CD4-positive, alpha-beta T cell treated with Interleukin-4 for 4 hours (primary cell): ENCODE measurements at regions not wholly inside any gene's neighbourhood (a gene's known extent, or its start where the extent isn't known, plus 50 kb on each side); places are given as distances from the start of the nearest gene placed in this dataset.

Experiments used
- DNase-seq: peaks from one replicate; pipeline ENCODE4 v3.0.0-alpha.2; 2020

DNA sequence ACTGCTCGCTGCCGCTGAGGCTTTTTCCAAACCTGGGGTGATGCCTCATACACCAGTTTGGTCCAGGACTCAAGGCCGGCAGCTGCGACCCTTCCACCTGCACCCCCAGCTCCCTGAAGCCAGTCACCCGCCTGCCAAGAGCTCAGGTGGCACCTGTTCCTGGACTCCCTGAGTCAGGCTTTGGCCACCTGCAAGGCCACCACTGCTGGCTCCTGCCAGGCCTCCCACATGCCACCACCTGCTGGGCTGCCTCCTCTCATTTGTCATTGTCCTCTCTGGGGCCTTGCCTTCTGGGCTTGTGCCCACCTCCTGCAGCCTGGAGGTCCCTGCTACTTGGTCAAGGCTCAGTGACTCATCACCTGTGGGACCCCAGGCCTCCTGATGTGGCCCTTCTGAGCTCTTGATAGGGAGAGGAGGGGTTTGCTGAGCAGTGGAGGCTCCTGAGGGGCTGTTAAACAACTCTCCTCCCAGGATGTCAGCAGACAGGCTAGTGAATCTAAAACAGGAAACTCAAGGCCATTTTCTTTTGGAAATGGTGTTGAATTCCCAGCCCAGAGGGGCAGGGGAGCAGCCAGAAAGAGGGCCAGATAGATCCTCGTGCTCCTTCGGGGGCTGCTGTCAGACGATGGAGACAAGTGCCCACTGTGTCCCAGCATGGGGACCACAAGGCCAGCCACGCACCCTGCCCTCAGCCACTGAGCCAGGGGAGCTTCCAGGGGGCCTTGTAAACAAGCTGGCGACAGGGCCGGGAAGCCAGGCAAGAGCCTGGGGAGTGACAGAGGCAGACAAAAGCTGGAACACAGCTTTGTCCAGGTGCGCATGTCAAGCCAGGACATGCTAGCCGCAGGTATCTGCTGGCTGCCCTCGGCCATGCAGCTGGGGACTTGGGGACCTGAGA, 416.8 kb downstream of the LRATD1 start:
- DNase-seq: no peak

DNA sequence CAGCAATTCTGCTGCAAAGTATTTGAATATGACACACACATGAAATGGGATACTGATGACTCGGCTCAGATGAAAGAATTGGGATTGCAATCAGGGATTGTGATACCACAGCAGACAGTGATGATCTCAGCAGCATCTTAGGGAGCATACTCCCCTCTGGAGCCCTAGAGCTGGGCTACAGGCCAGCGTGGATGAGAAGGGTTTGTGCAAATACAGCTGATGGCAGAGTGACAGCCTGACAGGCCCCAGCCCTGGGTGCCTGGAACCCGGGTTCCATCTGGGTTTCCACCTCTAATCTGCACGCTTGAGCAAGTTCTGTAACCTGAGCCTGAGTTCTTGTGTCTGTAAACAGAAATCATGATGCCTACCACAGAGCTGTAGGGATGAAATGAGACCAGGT, 418.0 kb downstream of the LRATD1 start:
- DNase-seq: no peak

DNA sequence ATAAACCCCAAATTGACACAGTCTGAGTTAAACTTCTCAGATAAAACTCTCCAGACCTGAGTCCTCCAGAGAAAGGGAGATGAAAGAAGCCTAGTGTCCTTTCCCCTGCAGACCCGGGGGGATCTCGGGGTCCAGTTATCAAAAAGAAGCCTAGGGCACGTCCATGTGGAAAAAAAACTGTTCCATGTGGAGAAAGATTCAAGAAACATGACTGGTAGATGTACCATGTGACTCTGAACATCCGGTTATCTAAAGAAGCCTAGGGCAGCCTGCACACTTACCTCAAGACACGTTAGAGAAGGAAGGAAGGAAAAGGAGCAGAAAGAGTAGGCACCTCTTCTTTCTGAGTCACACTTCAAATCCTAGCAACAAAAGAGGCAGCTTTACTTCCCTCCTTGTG, 421.0 kb downstream of the LRATD1 start:
- DNase-seq: no peak

DNA sequence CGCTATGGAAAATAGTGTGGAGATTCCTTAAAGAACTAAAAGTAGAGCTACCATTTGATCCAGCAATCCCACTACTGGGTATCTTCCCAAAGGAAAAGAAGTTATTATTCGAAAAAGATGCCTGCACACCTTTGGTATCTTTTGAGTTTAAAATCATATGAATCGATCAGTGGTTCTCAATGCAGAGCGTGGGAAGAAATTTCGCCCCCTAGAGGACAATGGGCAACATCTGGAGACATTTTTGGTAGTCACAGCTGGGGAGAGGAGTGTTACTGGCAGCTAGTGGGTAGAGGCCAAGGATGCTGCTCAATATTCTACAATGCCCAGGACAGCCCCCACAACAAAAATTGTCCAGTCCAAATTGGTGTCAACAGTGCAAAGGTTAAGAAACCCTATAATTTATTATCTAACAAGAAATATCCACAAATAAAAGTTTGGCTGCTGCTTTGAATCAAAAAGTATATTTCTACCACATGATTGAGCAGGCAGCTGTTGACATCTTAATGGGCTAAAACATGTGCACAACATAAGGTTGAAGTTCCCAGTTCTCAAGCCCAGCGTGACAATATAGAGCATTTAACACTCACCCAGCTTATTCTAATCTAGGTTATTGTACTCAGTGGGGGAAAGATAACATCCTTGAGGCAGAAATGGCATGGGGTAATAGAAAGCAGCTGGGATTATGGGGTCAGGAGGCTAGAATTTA, 425.7 kb downstream of the LRATD1 start:
- no peak for DNase-seq

DNA sequence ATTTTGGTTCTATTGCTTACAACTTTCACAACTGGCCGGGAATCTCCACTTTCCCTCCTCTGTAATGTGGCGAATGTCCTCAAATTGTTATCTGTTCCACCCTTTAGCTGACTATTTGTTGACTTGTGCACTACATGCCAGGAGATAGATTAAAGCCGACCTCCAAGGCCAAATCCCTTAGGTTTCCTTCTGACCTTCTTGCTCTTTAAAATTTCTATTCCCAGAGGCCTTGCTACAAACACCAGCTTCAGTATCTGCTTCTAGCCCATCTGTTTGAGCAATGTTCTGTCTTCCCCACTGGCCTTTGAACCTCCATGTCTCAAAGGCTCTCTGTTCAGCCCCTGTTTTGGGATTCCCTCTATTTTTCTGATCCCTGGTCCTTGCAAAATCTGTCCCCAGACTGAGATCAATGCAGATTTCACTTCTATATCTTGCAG, 426.2 kb downstream of the LRATD1 start:
- DNase-seq: no peak

DNA sequence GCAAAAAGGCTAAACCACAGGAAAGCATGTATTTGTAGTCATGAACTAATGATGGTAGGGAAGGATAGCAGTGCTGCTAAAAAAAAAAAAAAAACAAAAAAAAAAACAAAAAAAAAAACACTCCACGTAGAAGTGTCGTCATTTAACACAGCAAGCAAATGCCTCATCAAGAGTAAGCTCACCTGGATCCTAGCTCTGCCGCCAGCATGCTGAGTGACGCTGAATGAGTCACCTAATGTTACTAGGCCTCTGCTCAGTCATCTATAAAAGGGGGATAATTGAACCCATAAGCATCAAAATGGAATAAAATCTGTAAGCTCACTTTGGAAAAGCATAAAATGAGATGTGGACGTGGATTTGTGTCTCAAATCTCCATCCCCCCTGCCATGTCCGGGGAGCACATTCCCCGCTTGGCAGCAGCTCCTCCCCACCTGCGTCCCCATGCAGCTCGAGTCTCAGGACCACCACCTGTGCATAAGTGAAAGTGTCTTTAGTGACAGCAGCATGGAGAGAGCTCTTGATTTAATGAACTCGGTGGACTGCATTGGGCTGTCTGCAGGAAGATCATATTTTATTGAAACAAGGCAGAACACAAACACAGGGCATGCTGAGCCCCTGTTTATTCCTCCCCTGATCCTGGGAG, 427.5 kb downstream of the LRATD1 start:
- DNase-seq: no peak

DNA sequence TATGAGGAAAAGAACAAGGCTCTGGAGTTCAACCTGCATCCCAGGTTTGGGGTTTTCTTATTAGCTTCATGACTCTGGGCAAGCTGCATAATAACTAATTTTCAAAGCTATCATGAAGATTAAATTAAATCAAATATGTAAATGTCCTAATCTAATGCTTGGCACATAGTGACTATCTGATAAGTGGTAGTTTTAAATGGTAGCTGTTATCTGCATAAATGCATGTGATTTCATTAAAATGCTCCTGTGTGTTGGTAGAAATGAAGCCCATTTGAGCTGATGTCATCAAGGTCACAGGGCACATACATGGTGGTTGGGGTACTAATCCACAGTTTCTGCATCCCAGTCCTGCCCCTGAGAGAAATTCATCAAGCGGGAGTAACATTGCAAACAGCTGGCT, 428.8 kb downstream of the LRATD1 start:
- no peak for DNase-seq

DNA sequence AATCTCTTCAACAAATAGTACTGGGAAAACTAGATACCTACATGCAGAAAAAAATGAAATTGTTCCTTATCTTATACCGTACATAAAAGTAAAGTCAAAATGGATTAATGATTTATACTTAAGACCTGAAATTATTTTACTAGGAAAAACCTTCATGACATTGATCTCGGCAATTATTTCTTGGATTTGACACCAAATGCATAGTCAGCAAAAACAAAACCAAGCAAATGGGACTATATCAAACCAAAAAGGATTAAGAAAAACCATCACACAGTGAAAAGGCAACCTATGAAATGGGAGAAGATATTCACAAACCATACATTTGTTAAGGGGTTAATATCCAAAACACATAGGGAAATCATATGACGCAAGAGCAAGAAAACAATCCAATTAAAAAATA, 433.6 kb downstream of the LRATD1 start:
- DNase-seq: no peak

DNA sequence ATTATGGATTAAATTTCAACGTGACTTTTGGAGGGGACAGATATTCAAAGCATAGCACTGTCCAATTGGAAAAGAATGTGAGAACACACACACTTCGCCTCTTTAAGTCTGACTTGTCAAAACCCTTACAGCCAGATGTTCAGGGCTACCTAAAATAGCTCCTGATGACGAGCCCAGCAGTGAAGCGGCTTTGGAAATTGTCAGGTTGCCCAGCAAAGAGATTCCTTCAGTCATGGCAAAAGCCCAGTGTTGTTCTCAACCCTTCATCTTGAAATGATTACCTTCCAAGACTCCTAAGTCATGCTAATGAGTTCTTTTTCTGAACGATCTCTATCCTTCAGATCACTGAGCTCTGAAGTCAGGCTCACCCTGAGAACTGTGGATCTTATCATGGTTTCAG, 436.6 kb downstream of the LRATD1 start:
- no peak for DNase-seq

DNA sequence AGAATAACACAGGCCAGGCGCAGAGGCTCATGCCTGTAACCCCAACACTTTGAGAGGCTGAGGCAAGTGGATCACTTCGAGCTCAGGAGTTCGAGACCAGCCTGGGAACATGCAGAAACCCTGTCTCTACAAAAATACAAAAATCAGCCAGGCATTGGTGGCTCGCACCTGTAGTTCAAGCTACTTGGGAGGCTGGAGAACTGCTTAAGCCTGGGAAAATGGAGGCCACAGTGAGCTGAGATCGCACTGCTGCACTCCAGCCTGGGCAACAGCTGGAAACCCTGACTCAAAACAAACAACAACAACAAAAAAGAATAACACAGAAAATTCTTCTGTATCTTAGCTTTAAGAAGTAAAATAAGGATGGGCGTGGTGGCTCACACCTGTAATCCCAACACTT, 440.3 kb downstream of the LRATD1 start:
- no peak for DNase-seq

DNA sequence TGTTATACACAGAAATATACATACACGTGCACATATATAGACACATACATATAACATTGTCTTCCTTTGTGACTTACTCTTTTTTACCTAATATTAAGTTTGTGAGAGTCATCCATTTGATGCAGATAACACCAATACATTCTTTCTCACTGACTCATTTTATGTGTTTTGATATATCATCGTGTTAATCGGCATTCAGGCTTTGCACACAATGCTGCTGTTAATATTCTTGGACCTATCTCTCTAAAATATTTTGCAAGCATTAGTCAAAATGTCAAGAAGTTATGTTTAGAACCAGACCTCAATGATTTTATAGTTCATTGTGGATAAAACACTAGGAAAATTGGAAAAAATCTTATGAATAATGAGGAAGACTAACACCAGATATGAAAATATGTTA, 441.1 kb downstream of the LRATD1 start:
- DNase-seq: no peak

DNA sequence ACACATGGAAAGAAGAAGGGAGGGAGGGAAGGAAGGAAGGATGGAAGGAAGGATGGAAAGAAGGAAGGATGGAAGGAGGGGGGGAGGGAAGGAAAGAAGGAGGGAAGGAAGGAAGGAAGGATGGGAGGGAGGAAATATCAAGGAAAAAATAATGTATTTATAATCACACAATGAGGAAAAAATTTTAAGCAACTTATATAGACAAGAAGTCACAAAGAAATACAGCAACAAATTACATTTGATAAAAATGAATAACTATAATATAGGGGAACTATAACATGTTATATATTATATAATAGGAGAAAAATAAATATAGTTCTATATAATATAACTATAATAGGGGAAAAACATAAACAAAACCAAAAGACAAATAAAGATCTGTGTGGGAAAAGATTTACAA, 441.8 kb downstream of the LRATD1 start:
- no peak for DNase-seq

DNA sequence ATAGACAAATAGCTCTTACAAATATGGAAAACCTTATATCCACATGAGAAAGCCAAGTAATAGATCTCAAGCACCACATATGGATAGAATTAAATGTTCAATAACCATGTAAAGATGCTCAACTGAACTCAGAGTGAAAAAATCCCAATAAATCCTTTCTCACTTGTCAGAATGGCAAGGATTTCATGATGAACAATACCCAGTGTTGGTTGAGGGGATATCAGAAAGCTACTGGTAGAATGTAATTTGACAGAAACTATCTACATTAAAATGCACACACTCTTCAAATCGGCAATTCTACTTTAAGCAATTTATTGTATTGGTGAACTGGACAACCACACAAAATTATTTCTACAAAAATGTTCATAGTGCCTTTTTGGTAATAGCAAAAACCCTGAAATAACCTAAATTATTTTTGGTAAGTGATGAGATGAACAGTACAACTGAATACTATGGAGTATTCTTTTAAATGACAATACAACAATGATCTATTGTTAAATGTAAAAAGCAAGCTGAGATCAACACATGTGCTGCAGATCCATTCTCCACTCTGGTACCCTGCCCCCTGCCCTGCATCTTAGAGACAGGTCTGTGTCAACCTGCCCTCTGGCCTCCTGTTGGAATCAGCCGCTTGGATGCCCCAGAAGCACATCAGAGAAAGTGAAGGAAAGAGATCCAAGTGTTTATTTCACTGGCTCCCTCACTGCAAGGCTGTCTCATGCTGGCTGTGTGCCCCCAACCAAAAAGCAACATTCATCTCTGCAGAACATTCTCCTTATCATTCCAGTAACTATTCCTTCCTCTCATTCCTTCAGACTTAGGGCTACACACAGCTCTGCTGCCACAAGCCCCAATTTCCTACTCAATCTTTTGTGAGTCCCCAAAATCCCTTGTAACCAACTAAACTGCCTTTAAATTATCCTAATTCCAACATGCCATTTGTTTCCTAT, 442.5 kb downstream of the LRATD1 start:
- no peak for DNase-seq

DNA sequence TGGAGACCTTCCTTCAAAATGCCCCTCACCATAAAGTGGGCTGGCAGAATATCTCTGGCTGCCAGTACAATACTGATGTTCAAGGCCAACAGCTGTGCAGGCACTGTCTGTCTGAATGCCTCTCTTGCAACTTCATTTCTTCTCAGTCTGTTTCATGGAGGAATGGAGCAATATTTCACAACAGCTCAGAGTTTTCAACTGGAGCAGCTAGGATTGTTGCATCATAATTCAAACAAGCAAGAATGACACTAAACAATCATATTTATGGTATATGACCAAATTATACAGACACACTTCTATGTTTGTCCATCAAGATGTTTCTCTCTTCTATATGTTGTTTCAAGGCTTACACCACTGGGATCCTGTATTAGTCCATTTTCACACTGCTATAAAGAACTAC, 444.2 kb downstream of the LRATD1 start:
- DNase-seq: no peak

DNA sequence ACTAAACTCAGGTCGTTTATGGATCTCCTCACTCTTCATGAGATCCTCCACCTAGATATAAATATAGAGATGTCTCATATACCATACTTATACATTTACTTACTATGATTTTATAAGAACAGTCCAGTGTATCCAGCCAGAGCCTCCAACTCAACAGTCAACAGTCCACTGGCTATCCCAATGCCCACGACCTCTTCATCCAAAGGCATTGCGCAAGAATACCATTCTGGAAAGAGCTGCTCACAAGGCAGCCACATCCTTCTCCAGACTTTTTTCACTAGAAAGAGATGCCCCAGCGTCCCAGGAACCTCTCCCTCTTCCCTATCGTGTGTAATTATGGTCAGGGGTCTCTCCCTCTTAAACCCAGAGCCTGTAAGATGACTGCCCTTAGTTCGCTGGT, 448.8 kb downstream of the LRATD1 start:
- no peak for DNase-seq

DNA sequence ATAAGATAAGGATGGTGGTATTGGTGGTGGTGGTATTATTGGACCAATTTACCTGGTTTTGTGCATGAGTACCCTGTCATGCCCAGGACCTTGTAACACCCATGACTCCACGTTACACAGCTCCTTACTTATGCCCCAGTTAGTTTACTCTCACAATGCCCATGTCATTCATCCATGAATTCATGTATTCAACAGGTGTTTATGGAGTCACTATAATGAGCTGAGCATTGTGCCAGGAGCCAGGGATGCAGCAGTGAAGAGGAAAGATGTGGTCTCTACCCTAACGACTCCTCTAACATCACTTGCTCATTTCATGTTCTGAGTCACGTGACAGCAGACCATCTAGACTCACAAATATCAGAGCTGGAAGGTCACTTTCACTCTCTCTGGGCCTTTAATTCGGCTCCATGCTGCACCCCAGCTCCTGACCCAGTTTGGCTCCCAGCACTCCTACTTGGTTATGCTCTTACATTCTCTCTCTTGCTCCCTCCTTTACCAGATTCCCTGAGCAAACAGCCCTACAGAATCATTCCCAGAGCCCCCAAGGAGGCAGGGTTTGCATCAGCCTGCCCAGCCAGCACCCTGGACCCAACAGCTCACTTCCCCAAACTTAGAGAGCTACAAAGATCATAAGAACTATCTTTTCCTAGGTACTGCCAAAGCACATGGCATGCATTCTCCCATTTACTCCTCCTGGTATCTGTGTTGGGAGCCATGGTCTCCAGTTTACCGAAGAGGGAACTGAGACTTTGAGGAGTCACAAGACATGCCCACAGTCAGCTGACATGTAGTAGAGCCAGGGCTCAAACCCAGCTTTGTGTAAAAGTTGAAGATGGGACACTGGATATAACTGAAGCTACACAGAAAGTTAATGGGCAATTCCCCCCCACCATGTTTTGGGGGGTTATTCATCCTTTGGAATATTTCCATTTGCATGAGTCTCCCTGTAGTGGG, 449.9 kb downstream of the LRATD1 start:
- no peak for DNase-seq

DNA sequence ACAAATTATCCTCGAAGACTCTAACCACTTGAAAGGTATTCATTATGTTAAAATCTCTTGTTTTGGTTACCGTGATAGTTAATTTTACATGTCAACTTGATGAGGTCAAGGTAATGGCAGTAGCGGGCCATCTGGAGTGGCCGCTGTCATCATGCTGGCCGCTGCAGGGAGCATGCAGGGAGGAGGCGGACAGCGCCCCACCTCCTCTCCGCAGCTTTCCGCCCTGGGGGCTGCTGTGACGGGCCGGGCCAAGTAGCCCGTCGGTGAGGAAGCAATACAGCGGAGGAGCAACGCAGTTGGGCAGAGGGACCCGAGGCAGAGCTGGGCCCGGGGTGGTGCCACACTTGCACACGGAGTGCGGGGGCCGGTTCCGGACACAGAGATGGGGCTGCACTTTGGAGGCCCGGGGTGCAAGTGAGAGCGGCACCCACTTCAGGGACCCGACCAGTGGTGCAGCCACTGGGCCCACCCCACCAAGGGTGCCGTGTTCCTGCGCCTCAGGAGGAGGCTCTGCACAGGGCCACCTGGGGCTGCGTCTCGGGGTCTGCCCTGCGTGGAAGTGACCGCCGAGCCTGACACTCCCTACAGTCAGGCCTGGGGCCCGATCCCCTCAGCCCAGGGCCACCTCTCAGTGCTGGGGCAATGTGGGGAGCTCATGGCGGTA, 452.4 kb downstream of the LRATD1 start:
- DNase-seq: no peak

DNA sequence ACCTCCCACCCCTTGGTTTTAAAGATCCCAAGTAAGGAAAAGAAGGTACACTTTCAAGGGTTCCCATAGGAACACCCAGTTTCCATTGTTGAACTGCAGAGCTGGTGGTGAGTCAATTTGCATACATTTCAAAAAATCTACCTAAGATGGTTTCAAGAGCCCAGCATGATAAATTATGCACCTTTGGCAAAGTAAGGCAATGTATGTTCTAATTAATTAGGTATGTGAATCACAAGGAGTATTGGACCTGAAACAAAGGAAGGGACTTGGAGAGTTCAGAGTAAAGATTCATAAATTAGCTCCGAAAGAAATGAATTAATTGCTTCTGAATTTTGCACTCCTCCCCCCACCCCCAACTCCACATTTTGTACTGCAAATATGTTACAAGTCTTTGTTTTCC, 459.7 kb downstream of the LRATD1 start:
- no peak for DNase-seq

DNA sequence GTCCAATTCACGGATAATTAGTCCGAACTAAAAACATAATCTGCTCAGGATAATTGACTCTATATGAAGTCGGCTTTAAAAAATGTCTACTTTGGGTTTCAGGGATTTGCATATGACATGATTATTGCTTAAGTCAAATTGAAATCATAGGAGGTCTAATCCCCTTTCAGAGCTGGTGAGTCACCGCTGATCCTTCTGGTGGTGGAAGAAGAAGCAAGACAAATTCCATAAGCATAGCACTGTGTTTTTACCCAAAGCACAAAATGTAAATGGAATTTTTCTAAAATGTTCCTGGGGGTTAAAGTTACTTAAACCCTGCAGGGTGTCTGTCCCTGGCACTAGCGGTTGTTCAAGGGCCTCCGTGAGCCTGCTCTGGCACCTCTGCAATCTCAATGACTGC, 460.2 kb downstream of the LRATD1 start:
- DNase-seq: no peak

DNA sequence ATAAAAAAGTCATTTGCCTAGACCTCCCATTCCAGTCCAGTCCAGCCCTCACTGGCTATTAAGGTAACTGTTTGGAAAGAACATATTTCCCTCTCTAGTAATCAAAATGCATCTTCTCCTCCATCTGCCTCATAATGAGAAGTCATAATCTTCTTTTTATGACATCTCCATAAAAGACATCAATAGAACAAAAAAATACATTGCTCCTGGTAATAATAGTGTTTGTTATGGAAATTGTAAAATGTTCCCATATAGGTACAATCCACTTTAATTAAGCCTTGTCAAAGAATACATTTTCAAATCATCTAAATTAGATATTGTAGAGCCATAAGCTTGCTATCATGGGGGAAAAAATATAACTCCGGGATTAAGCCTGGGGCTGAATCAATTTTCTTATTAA, 461.6 kb downstream of the LRATD1 start:
- DNase-seq: no peak

DNA sequence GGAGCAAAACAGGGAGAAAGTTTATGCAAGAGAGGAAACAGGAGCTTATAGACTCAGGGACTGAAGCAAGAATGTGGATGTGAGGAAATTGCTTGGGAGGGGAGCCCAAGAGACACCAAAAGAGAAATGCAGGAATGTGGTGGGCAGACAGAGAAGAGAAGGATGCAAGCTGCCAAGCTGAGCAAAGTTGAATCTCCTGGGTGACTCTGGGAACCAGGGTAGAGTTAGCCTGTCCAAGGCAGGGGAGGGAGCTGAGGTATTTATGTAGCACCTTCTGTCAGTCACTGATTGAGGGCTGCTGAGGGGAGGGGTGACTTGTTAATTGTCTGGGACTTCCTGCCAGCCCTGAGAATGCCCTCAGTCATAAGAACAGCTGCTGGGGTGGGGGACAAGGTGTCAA, 464.3 kb downstream of the NBAS start:
- no peak for DNase-seq
